Thyroid gland (tissue), 4 donors: ENCODE measurements at regions not wholly inside any gene's neighbourhood (a gene's known extent, or its start where the extent isn't known, plus 50 kb on each side); places are given as distances from the start of the nearest gene placed in this dataset.
"Not testable (repeated sequence)": the region's sequence is repeated elsewhere in the genome, so short reads cannot be mapped to it uniquely, and the experiment has no call there.

Source experiments
- DNase-seq, 2 donors: peaks; one replicate each; pipeline ENCODE4 v3.0.0-alpha.2; 2019
- H3K27ac ChIP-seq, 3 donors: fragments of 200-600 bp; sonication (generic); 1 replicate in 2 of 3; 2 replicates in 1 of 3; pipeline ENCODE4 v1.5.1; 2016 to 2019; ENCODE audit warnings: mild to moderate bottlenecking in 1 of 3, moderate library complexity in 1 of 3
- H3K27me3 ChIP-seq: fragments of 200-600 bp; sonication (generic); one replicate; pipeline ENCODE4 v1.5.1; 2019
- H3K36me3 ChIP-seq, 2 donors: fragments of 200-600 bp; sonication (generic); one replicate each; pipeline ENCODE4 v1.5.1; 2016 to 2019
- H3K4me1 ChIP-seq, 2 donors: fragments of 200-600 bp; sonication (generic); one replicate each; pipeline ENCODE4 v1.5.1; 2017 to 2019
- H3K4me3 ChIP-seq, 3 donors: fragments of 200-600 bp; sonication (generic); replicated peaks in 1 of 3; 1 replicate in 2 of 3; 2 replicates in 1 of 3; pipeline ENCODE4 v1.5.1; 2016; ENCODE audit warnings: mild to moderate bottlenecking in 1 of 3
- H3K9me3 ChIP-seq: fragments of 200-600 bp; sonication (generic); one replicate; pipeline ENCODE4 v1.5.1; 2017
- POLR2A ChIP-seq, 2 donors: fragments of 450-650 bp; IDR thresholded peaks; one replicate each; pipeline ENCODE4 v1.6.1; 2017; ENCODE audit warnings: antibody characterized with exemption in 2 of 2, mild to moderate bottlenecking in 2 of 2, moderate library complexity in 1 of 2
- WGBS, 2 donors: methylation state at CpG; one replicate each; pipeline ENCODE4 v1.1.5; 2017; 5-methylcytosine and 5-hydroxymethylcytosine counted together
- intact Hi-C: fragments of 100-400 bp; cut with DNase I; formaldehyde crosslinking; loops from one replicate; pipeline ENCODE4 v1.15.1; 2023
- TF ChIP-seq, protein P1 (sequence below), 6 experiments: fragments of 200-600 bp in 3 of 6; fragments of 450-650 bp in 3 of 6; sonication (generic) in 3 of 6; IDR thresholded peaks; one replicate each; pipeline ENCODE4 v1.5.1; 2016 to 2019; ENCODE audit warnings: antibody characterized with exemption in 6 of 6, mild to moderate bottlenecking in 2 of 6, inconsistent platforms in 1 of 6, moderate library complexity in 1 of 6

DNA sequence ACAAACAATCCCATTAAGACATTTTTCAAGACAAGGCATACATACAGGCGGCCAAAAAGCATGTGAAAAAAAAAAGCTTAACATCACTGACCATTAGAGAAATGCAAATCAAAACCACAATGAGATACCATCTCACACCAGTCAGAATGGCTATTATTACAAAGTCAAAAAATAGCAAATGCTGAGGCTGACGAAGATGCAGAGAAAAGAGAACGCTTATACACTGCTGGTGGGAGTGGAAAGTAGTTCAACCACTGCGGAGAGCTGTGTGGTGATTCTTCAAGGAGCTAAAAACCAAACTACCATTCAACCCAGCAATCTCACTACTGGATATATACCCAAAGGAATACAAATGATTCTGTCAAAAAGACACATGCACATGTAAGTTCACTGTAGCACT lies 216.7 kb downstream of the FOXG1 start:
- no peak for TF ChIP-seq POLR2A (IDR thresholded peaks at IDR 0.05)
- TF ChIP-seq, protein P1, sequence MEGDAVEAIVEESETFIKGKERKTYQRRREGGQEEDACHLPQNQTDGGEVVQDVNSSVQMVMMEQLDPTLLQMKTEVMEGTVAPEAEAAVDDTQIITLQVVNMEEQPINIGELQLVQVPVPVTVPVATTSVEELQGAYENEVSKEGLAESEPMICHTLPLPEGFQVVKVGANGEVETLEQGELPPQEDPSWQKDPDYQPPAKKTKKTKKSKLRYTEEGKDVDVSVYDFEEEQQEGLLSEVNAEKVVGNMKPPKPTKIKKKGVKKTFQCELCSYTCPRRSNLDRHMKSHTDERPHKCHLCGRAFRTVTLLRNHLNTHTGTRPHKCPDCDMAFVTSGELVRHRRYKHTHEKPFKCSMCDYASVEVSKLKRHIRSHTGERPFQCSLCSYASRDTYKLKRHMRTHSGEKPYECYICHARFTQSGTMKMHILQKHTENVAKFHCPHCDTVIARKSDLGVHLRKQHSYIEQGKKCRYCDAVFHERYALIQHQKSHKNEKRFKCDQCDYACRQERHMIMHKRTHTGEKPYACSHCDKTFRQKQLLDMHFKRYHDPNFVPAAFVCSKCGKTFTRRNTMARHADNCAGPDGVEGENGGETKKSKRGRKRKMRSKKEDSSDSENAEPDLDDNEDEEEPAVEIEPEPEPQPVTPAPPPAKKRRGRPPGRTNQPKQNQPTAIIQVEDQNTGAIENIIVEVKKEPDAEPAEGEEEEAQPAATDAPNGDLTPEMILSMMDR (IDR thresholded peaks at IDR 0.05), result no peak
- DNase-seq, result no peak
- WGBS, 2 donors, result 79 to 85% methylated on average over 4 of the region's 4 CpGs
- intact Hi-C loops, result no loop called here
- H3K27me3 ChIP-seq, result no peaks in the 10 kb centered on the region
- H3K4me3 ChIP-seq, result no peak overlapping the region
- H3K36me3 ChIP-seq, result no peaks in the 10 kb centered on the region
- no peaks in the 10 kb centered on the region for H3K4me1 ChIP-seq
- H3K27ac ChIP-seq, result no peak overlapping the region
- no peaks in the 10 kb centered on the region for H3K9me3 ChIP-seq

DNA sequence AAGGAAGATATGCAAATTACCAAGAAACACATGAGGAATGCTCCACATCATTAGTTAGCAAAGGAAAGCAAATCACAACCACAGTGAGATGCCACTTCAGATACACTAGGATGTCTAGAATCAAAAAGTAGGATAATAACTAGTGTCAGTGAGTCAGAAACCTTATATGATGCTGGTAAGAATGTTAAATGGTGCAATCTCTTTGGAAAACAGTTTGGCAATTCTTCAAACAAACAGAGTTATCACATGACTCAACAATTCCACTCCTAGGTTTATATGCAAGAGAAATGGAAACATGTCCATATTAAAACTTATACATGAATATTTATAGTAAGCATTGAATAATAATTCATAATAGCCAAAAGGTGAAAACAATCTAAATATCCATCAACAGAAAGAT lies 220.9 kb downstream of the FOXG1 start:
- intact Hi-C loops, result no loop called here
- Histone ChIP-seq H3K27me3 (no peaks in the 10 kb centered on the region), H3K4me3 (no peak overlapping the region), H3K36me3 (no peaks in the 10 kb centered on the region), H3K4me1 (no peaks in the 10 kb centered on the region), H3K9me3 (no peaks in the 10 kb centered on the region), H3K27ac (no peak overlapping the region)
- no peak for DNase-seq
- no peak for TF ChIP-seq POLR2A (IDR thresholded peaks at IDR 0.05)
- TF ChIP-seq, protein P1 (IDR thresholded peaks at IDR 0.05), result no peak

DNA sequence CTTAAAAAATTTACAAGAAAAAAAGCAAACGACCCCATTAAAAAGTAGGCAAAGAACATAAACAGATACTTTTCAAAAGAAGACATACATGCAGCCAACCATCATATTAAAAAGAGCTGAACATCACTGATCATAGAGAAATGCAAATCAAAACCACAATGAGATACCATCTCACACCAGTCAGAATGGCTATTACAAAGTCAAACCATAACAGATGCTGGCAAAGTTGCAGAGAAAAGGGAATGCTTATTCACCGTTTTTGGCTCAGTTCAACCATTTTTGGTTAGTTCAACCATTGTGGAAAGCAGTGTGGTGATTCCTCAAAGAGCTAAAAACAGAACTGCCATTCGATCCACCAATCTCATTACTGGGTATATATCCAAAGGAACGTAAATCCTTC lies 230.6 kb downstream of the FOXG1 start:
- H3K4me1 ChIP-seq, H3K27me3 ChIP-seq, H3K27ac ChIP-seq, DNase-seq, H3K9me3 ChIP-seq, H3K36me3 ChIP-seq, intact Hi-C loops, H3K4me3 ChIP-seq: not testable (repeated sequence)
- 81 to 84% methylated on average over 4 of the region's 4 CpGs for WGBS, 2 donors

DNA sequence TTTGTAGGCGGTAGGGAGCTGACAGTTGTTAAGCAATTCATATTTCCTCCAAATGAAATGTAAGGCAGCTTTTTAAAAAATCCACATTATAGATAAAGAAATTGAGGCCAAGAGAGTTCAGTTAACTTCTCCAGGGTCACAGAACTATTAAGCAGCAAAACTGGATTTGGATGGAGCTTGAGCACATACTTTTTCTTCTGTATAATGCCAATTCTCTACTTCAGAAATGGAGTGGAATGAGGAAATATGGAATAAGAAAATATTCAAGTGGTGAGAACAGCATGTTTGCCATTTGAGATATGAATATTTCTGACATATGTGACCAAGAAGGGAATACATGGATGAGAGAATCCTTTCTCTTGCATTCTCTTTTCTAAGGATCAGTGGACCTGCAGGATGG lies 233.1 kb downstream of the FOXG1 start:
- Histone ChIP-seq H3K36me3 (no peaks in the 10 kb centered on the region), H3K4me3 (no peak overlapping the region), H3K27me3 (no peaks in the 10 kb centered on the region), H3K9me3 (no peaks in the 10 kb centered on the region), H3K4me1 (no peaks in the 10 kb centered on the region), H3K27ac (no peak overlapping the region)
- intact Hi-C loops, result no loop called here
- no peak for DNase-seq
- no peak for TF ChIP-seq POLR2A (IDR thresholded peaks at IDR 0.05)
- TF ChIP-seq, protein P1 (IDR thresholded peaks at IDR 0.05), result no peak
- 75 to 86% methylated on average over 1 of the region's 1 CpG for WGBS, 2 donors

DNA sequence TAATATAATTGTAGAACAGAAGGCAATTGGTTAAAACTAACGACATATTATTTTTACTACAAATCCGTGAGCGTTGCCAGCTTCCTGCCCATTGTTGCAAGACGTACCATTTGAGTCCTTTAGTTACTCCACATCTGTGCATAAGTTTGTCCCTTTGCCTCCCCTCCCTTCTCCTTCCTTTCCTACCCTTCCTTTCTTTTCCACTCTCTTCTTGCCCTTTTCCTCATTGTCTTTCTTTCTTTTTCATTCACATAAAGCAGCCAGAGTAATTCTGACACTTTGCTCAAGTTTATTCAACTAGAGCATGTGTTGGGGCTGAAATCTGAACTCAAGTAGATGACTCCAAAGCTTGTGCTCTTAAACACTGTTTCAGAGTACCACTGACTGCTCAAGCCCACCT lies 239.1 kb downstream of the FOXG1 start:
- DNase-seq, result no peak
- WGBS, 2 donors, result 81 to 90% methylated on average over 4 of the region's 4 CpGs
- Histone ChIP-seq H3K4me1 (no peaks in the 10 kb centered on the region), H3K4me3 (no peak overlapping the region), H3K9me3 (no peaks in the 10 kb centered on the region), H3K27me3 (no peaks in the 10 kb centered on the region), H3K27ac (no peak overlapping the region), H3K36me3 (no peaks in the 10 kb centered on the region)
- intact Hi-C loops, result no loop called here
- TF ChIP-seq, protein P1 (IDR thresholded peaks at IDR 0.05), result no peak
- TF ChIP-seq POLR2A (IDR thresholded peaks at IDR 0.05), result no peak

DNA sequence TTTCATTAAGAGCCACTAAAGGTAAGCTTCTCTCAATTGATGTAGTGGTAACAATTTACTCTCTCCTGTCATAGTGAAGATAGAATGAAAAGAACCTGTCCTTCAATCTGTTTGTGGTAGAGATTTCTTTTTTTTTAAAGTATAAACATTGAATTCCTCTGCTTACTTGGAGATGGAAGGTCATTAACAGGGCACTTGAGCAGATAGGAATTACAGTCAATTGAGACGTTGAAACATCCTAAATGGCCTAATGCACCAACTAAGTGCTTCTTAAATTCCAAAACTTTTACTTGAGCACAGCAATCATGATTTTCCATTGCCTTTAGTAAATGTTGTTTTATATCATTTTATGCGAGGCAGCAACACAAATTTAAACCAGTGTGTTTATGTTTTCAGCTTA lies 241.4 kb downstream of the FOXG1 start:
- 24% methylated on average over 2 of the region's 2 CpGs for WGBS, 2 donors
- no peaks in the 10 kb centered on the region for H3K9me3 ChIP-seq
- H3K36me3 ChIP-seq, result no peaks in the 10 kb centered on the region
- no peak overlapping the region for H3K4me3 ChIP-seq
- TF ChIP-seq POLR2A (IDR thresholded peaks at IDR 0.05), result no peak
- TF ChIP-seq, protein P1 (IDR thresholded peaks at IDR 0.05), result no peak
- DNase-seq, result no peak
- H3K27ac ChIP-seq, result no peak overlapping the region
- no peaks in the 10 kb centered on the region for H3K4me1 ChIP-seq
- no peaks in the 10 kb centered on the region for H3K27me3 ChIP-seq
- intact Hi-C loops, result no loop called here
